ENCODE measurements at regions not wholly inside any gene's neighbourhood (a gene's known extent, or its start where the extent isn't known, plus 50 kb on each side); places are given as distances from the start of the nearest gene placed in this dataset.

GRCh38 chr6:134719911-134720310 is 230.0 kb downstream of the ALDH8A1 start:
- no peak for DNase-seq (ENCODE audit: extremely low read depth in 1 of 2, low read depth in 1 of 2)

DNA sequence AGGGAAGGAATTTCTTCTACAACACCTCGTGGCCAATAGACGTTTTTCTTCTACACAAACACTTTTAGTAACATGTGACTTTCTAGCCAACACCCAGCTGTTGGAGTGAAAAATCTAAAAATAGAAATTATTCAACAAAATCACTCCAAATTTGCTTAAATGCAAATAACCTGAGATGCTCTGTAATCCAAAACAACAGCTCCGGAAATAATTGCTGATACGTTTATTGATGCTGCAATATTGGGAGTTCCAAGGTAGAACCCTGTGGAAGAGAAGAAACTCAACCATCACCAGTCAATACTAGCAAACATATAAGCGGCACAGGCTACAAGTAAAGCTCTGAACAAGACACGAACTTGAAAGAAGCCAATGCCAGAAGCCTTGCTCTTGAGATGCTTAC is 230.6 kb downstream of the ALDH8A1 start:
- no peak for DNase-seq (ENCODE audit: extremely low read depth in 1 of 2, low read depth in 1 of 2)

DNA sequence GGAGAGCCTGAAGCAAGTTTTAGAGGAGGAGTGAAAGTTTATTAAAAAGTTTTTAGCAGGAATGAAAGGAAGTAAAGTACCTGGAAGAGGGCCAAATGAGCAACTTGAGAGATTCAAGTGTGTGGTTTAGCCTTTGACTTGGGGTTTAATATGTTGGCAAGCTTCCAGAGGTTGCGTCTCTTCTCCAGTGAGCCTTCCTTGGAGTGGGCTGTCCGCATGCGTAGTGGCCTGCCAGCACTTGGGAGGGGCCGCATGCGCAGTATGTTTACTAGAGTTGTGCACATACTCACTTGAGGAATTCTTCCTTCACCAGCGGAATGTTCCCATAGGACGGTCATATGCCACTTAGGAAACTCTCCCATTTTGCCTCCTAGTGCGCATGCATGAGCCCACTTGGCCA is 235.2 kb downstream of the ALDH8A1 start:
- no peak for DNase-seq (ENCODE audit: extremely low read depth in 1 of 2, low read depth in 1 of 2)

- no peak for DNase-seq (ENCODE audit: extremely low read depth in 1 of 2, low read depth in 1 of 2)
These were observed 235.8 kb downstream of the ALDH8A1 start for GRCh38 chr6:134714113-134714512.

DNA sequence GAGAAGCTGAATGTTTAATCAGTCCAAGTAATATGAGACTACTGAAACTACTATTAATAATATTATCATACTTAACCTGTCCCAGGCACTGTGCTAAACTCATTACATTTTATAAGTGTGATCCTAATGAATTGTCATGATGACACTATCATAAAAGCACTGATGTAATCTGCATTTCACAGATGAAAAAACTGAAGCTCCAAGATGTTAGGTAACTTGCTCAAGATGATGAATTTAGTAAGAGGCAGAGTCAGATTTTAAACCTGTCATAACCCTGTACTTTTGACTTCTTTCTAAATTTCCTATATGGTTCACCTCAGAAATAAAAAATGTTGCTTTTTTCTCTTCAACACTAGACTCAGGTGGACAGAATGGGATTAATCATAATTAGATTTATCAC is 237.6 kb downstream of the ALDH8A1 start:
- no peak for DNase-seq (ENCODE audit: extremely low read depth in 1 of 2, low read depth in 1 of 2)

- no peak for DNase-seq (ENCODE audit: extremely low read depth in 1 of 2, low read depth in 1 of 2)
These were observed 241.8 kb downstream of the ALDH8A1 start for GRCh38 chr6:134708079-134708478.

DNA sequence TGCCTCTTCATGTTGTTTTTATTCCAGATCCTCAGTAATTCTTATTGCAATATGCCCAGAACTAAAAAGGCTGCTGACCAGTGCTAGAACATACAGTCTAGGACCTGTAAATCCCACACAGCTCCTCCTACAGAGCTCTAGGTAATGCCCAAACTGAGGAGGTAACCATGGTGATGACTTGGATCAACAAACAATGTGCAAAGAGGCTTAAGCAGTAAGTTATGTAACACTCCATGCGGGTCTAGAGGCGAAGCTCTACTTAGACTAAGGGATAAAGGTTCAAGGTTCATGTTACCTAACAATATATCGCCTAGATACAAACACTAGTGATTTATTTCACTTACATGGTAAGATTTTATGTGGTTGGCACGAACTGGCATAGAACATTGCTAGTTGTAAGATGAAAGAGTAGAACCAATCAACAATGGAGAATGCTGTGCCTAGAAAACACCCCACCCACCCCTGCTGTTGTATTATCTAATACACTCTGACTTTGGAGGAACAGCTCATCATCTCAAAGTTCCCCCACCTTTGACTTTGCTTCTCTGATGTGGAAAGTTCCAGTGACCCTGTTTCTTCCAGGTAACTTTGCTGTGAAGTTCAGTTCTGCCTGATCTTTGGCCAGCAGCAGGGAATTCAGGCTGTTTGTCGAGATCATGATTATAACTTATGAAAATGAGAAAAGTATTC is 242.4 kb downstream of the ALDH8A1 start:
- DNase-seq (ENCODE audit: extremely low read depth in 1 of 2, low read depth in 1 of 2), result no peak

DNA sequence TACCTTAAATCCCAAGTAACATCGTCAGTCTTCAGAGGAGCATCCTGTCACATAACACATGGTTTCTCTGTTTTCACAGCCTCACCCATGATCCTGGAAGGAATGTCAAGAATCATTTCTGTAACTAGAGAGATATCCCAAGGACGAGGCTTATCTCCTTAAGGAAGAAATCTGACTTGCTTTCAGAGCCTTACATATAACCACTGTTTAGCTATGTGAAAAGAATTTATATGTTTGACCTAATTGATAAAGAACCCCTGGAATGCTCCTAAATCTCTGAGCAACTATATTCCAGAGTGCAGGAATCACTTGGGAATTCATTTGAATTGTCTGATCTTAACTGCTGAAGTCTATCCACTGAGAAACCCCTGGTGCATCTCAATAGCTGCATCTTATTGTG is 243.1 kb downstream of the ALDH8A1 start:
- no peak for DNase-seq (ENCODE audit: extremely low read depth in 1 of 2, low read depth in 1 of 2)

DNA sequence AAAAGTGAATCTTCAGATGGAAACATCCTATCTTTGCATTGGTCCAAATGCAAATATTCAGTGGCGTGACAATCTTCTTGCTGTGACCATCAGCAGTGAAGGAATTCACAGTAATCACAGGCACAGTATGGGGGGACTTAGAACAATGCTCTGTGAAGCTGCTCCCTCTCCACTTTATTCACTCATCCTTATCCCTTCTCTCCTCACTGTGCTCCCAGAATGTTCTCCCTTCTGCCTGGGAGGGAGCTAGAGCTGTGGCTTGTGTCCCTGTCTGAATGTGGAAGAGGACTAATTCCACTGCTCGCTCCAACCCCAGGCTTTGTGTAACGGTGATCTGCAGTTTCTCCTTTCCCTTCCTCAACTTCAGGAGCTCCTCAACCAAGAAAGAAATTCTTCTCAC is 243.7 kb downstream of the ALDH8A1 start:
- DNase-seq (ENCODE audit: extremely low read depth in 1 of 2, low read depth in 1 of 2), result no peak

GRCh38 chr6:134703206-134703605 is 246.7 kb downstream of the ALDH8A1 start:
- DNase-seq (ENCODE audit: extremely low read depth in 1 of 2, low read depth in 1 of 2), result no peak

- DNase-seq (ENCODE audit: extremely low read depth in 1 of 2, low read depth in 1 of 2), result no peak
These were observed 247.6 kb downstream of the ALDH8A1 start for GRCh38 chr6:134702279-134702678.

DNA sequence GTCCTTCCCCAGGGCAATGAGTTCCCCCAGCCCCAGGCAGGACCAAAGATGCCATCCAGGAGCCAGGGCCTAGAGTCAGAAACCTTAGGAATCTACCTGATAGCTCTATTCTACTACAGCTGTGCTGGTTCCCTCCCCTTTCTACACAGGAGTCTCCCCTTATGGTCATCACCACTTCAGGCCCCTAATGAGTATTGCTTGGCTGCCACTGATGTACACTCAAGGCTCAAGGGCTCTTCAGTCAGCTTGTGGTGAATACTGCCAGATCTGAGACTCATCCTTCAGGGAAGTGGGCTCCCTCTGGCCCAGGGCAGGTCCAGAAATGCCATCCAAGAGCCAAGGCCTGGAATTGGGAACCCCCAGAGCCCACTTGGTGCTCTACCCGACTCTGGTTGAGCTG is 248.6 kb downstream of the ALDH8A1 start:
- DNase-seq (ENCODE audit: extremely low read depth in 1 of 2, low read depth in 1 of 2), result no peak

DNA sequence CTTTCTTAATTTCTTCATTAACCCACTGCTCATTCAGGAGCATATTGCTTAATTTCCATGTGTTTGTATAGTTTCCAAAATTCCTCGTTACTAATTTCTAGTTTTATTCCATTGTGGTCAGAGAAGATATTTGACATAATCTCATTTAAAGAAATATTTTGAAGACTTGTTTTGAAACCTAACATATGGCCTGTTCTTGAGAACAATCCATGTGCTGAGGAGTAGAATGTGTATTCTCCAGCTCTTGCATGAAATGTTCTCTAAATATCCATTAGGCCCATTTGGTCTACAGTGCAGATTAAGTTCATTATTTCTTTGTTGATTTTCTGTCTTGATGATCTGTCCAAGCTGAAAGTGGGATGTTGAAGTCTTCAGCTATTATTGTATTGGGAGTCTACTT is 251.7 kb downstream of the ALDH8A1 start:
- no peak for DNase-seq (ENCODE audit: extremely low read depth in 1 of 2, low read depth in 1 of 2)

DNA sequence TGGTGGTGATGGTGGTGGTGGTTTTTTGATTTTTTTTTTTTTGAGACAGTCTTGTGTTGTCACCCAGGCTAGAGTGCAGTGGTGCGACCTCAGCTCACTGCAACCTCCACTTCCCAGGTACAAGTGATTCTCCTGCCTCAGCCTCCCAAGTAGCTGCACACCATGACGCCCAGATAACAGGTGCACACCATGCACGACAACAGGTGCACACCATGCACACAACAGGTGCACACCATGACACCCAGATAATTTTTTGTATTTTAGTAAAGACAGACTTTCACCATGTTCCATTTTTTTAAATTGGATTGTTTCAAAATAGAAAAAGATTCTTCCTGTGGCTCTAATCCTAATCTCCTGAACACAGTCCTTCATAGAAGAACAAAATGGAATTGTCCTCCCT is 257.9 kb downstream of the ALDH8A1 start:
- DNase-seq (ENCODE audit: extremely low read depth in 1 of 2, low read depth in 1 of 2), result no peak

DNA sequence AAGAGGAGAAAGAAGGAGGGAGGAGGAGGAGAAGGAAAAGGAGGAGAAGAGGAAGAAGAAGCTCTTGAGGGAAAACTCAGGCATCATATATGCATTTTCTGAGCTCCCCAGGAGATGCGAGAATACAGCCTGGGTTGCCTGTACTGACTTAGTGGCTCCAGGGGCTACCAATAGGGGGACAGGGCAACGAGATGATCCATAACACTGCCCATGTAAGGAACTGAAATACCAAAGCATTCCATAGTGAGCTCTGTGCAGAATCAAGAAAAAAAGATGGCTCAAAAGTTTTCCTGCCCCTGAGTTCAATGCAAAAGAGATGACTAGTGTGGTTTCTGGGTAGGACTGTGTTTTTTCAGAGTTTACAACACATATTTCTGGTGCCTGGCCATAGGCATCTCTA is 258.7 kb downstream of the ALDH8A1 start:
- DNase-seq (ENCODE audit: extremely low read depth in 1 of 2, low read depth in 1 of 2), result no peak

GRCh38 chr6:134690048-134690447 is 259.9 kb downstream of the ALDH8A1 start:
- DNase-seq (ENCODE audit: extremely low read depth in 1 of 2, low read depth in 1 of 2), result no peak

- DNase-seq (ENCODE audit: extremely low read depth in 1 of 2, low read depth in 1 of 2), result no peak
These were observed 260.3 kb downstream of the ALDH8A1 start for GRCh38 chr6:134689641-134690040.

DNA sequence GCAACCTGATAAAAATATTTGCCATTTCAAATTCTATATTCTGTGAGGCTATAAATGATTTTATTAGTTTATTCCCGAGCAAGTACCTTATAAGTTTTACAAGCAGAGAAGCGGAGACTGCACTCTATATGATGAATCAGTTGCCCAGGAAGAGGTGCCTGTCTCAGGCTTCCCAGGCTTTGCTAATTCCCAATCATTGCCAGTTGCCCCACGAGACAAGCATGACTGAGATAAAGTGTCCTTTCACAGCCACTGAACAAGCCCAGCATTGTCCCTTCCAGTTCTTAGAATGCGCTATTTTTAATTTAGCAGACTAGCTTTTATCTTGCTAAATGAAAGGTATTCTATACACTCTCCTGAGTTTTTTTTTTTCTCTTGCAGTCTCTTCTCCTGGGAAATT is 260.7 kb downstream of the ALDH8A1 start:
- DNase-seq (ENCODE audit: extremely low read depth in 1 of 2, low read depth in 1 of 2), result no peak

GRCh38 chr6:134686071-134686470 is 263.8 kb downstream of the ALDH8A1 start:
- DNase-seq (ENCODE audit: extremely low read depth in 1 of 2, low read depth in 1 of 2), result no peak

- DNase-seq (ENCODE audit: extremely low read depth in 1 of 2, low read depth in 1 of 2), result no peak
These were observed 265.5 kb downstream of the ALDH8A1 start for GRCh38 chr6:134684423-134684795.

DNA sequence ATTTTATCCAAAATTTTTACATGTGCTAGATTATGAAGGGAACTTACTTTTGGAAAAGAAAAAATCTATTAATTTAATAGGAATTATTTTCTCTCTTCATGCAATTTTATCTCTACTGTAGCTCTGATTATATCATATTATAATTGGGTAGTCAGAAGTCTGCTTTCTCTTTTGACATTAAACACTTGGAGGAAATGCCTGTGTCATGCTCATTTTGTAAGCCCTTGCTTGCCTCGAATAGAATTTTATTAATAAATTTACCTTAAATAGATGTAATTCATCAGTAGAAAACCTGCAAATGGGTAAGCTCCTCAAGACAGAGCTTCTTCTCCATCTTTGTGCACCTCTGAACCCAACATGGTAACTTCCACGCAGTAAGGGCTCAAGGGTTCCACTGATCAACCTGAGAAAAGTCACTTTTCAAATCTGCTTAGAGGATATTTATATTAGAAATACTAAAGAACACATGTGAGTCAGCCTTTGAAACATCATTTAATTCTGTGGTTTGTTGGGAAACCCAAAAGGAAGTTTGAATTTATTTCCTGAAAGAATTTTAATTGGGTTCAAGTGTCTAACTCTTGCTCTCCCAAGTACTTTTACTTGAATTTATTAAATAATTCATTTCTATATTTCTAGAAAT is 266.0 kb downstream of the ALDH8A1 start:
- DNase-seq (ENCODE audit: extremely low read depth in 1 of 2, low read depth in 1 of 2), result no peak

DNA sequence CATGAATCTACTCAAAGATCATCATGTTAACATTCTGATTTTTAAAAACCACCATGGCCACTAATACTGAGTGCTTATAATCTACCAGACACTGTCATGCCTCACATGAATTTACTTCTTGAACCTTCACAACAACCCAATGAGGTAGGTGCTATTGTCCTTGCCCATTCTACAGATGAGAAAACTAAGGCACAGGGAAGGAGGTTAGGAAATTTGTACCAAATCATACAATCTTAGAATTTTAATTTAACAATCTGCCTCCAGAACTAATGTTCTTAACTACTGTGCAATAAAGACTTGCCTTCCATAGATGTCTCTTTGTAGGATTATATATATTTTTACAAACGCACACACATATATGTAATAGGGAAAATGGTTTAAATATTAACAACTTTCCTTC is 269.5 kb downstream of the ALDH8A1 start:
- DNase-seq (ENCODE audit: extremely low read depth in 1 of 2, low read depth in 1 of 2), result no peak

DNA sequence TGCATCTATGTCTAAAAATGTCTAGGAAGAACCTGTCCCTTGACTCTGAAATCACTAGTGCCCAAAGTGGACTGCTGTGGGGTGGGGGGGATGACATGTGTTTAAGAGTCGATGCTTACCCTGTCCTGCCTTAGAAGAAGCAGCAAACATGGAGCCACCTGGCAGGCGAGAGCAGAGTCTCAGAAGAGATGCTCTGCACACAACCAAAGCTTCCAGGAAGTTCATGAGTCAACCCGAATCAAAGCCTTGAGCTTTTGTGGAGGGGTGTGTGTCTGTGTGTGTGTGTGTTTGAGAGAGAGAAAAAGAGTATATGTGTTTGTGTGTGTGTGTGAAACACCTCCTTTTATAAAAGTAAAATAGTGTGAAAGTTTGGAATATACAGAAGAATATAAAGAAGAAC is 269.9 kb downstream of the ALDH8A1 start:
- no peak for DNase-seq (ENCODE audit: extremely low read depth in 1 of 2, low read depth in 1 of 2)
